GM23338 (cell line): ENCODE measurements at regions not wholly inside any gene's neighbourhood (a gene's known extent, or its start where the extent isn't known, plus 50 kb on each side); places are given as distances from the start of the nearest gene placed in this dataset.

Experiments used
- CREB1 ChIP-seq: fragments of 250-450 bp; sonication (Bioruptor Pico); IDR thresholded peaks from 2 replicates; pipeline ENCODE4 v1.5.0; 2020; ENCODE audit warnings: low read depth, mild to moderate bottlenecking, moderate library complexity
- ETS1 ChIP-seq: IDR thresholded peaks from 2 replicates; pipeline ENCODE4 v1.6.1; 2016; ENCODE audit warnings: antibody characterized with exemption
- EZH2 ChIP-seq: fragments of 200-600 bp; sonication (generic); IDR thresholded peaks from one replicate; pipeline ENCODE4 v1.8.0; 2017; ENCODE audit warnings: antibody characterized with exemption, mild to moderate bottlenecking, low read depth; ENCODE audit not compliant: unreplicated experiment
- EZH2phosphoT487 ChIP-seq: fragments of 200-600 bp; sonication (generic); IDR thresholded peaks from one replicate; pipeline ENCODE4 v1.8.1; 2018; ENCODE audit warnings: antibody characterized with exemption; ENCODE audit not compliant: unreplicated experiment
- POLR2AphosphoS5 ChIP-seq: IDR thresholded peaks from 2 replicates; pipeline ENCODE4 v1.6.1; 2016; ENCODE audit warnings: antibody characterized with exemption, low read depth
- STAT1 ChIP-seq: IDR thresholded peaks from one replicate; pipeline ENCODE4 v1.6.1; 2016; ENCODE audit warnings: antibody characterized with exemption; ENCODE audit not compliant: unreplicated experiment
- TF ChIP-seq, protein P1 (sequence below), 2 experiments: fragments of 200-600 bp in 1 of 2; sonication (generic) in 1 of 2; conservative IDR thresholded peaks; 2 replicates each; pipeline versions ENCODE4 v1.5.1 to v1.6.1; 2016 to 2017; ENCODE audit warnings: antibody characterized with exemption in 2 of 2, low read depth in 2 of 2, mild to moderate bottlenecking in 2 of 2, moderate library complexity in 1 of 2
- TF ChIP-seq, protein P2 (sequence below): IDR thresholded peaks from one replicate; pipeline ENCODE4 v1.6.1; 2018; ENCODE audit warnings: antibody characterized with exemption; ENCODE audit not compliant: unreplicated experiment

GRCh38 chr18:27661320-27662018 lies 476.4 kb upstream of the CHST9 start:
- no peak for TF ChIP-seq POLR2AphosphoS5
- TF ChIP-seq, protein P1, sequence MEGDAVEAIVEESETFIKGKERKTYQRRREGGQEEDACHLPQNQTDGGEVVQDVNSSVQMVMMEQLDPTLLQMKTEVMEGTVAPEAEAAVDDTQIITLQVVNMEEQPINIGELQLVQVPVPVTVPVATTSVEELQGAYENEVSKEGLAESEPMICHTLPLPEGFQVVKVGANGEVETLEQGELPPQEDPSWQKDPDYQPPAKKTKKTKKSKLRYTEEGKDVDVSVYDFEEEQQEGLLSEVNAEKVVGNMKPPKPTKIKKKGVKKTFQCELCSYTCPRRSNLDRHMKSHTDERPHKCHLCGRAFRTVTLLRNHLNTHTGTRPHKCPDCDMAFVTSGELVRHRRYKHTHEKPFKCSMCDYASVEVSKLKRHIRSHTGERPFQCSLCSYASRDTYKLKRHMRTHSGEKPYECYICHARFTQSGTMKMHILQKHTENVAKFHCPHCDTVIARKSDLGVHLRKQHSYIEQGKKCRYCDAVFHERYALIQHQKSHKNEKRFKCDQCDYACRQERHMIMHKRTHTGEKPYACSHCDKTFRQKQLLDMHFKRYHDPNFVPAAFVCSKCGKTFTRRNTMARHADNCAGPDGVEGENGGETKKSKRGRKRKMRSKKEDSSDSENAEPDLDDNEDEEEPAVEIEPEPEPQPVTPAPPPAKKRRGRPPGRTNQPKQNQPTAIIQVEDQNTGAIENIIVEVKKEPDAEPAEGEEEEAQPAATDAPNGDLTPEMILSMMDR (conservative IDR thresholded peaks at IDR 0.05; ENCODE audit: low read depth in 2 of 2) = no peak
- TF ChIP-seq CREB1 = no peak
- TF ChIP-seq, protein P2, sequence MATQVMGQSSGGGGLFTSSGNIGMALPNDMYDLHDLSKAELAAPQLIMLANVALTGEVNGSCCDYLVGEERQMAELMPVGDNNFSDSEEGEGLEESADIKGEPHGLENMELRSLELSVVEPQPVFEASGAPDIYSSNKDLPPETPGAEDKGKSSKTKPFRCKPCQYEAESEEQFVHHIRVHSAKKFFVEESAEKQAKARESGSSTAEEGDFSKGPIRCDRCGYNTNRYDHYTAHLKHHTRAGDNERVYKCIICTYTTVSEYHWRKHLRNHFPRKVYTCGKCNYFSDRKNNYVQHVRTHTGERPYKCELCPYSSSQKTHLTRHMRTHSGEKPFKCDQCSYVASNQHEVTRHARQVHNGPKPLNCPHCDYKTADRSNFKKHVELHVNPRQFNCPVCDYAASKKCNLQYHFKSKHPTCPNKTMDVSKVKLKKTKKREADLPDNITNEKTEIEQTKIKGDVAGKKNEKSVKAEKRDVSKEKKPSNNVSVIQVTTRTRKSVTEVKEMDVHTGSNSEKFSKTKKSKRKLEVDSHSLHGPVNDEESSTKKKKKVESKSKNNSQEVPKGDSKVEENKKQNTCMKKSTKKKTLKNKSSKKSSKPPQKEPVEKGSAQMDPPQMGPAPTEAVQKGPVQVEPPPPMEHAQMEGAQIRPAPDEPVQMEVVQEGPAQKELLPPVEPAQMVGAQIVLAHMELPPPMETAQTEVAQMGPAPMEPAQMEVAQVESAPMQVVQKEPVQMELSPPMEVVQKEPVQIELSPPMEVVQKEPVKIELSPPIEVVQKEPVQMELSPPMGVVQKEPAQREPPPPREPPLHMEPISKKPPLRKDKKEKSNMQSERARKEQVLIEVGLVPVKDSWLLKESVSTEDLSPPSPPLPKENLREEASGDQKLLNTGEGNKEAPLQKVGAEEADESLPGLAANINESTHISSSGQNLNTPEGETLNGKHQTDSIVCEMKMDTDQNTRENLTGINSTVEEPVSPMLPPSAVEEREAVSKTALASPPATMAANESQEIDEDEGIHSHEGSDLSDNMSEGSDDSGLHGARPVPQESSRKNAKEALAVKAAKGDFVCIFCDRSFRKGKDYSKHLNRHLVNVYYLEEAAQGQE = no peak
- TF ChIP-seq EZH2 = no peak
- no peak for TF ChIP-seq EZH2phosphoT487
- no peak for TF ChIP-seq STAT1
- TF ChIP-seq ETS1 = no peak
